Inflammatory macrophage treated with lipopolysaccharide for 1 hour (primary cell): ENCODE measurements at regions not wholly inside any gene's neighbourhood (a gene's known extent, or its start where the extent isn't known, plus 50 kb on each side); places are given as distances from the start of the nearest gene placed in this dataset.
A peak's percentile ranks its signal among the peaks of the same experiment; 100 is the strongest.
"Not testable (repeated sequence)": the region's sequence is repeated elsewhere in the genome, so short reads cannot be mapped to it uniquely, and the experiment has no call there.

Experiments
- DNase-seq, 2 donors: peaks; one replicate each; pipeline ENCODE4 v3.0.0-alpha.2; 2020 to 2022

GRCh38 chr11:114758627-114759026 is 80.3 kb downstream of the NXPE2 start:
- DNase-seq: no peak

- peak; percentile 23 to 47 for DNase-seq
Measured at GRCh38 chr11:114762408-114762807, 84.1 kb downstream of the NXPE2 start.

GRCh38 chr11:114764563-114764962 is 86.2 kb downstream of the NXPE2 start:
- DNase-seq: no peak

GRCh38 chr11:114771172-114771571 is 92.8 kb downstream of the NXPE2 start:
- no peak for DNase-seq

- DNase-seq: no peak
Measured at GRCh38 chr11:114773541-114774338, 95.4 kb downstream of the NXPE2 start.

- no peak for DNase-seq
Measured at GRCh38 chr11:114774599-114775361, 96.5 kb downstream of the NXPE2 start.

DNA sequence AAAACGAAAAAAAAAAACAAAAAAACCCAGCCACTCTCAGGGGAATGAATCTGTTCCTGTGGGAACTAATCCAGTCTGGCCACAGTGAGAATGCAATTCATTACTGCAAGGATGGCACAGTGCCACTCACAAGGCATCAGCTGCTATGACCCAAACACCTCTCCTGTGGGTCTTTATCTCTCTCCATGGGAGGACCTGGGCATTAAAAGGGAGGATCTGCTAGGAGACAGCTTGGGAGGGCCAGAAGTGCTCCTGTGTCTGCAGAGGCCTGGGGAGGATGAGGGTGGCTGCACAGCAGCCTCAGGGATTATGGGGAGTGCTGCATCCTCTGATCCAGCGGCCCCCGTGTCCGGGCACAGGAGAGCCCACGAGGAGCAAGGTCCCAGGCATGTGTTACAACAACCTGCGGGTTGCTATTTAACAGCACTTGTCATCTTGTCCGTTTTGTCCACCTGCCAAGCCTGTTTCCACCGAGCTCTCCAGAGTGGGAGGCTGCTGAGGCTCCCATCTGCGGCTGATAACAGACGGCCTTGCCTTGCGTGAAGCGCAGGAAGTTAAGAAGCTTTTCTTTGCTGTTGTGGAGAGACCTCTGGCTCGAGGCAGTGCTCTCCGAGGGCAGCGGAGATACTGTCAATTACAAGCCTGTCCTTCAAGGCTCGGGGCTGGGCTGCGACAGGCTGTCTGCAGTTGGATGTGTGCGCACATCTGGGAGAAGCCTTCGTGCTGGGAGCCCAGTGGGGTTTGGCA is 97.7 kb downstream of the NXPE2 start:
- DNase-seq: no peak

DNA sequence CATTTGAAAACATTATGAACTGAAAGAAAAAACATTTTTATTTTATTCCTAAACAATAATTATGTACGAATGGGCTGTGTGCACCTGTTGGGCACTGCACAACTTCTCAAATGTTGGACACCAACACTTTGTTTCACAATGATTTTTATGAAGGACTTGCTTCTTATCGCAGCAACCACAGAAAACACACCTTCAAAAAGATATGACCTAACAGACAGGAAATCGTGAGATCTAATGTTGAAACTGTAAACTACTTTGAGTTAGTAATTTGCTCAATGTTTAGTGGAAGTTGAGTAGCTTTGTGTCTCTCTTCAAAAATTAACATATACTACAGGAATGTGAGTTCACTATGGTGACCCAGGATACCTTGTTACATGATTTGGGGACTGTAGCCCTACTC is 98.6 kb downstream of the NXPE2 start:
- DNase-seq: no peak

- no peak for DNase-seq
Measured at GRCh38 chr11:114779189-114779588, 100.9 kb downstream of the NXPE2 start.

GRCh38 chr11:114782650-114783310 is 104.5 kb downstream of the NXPE2 start:
- no peak for DNase-seq

- no peak for DNase-seq
Measured at GRCh38 chr11:114783805-114784204, 105.5 kb downstream of the NXPE2 start.

DNA sequence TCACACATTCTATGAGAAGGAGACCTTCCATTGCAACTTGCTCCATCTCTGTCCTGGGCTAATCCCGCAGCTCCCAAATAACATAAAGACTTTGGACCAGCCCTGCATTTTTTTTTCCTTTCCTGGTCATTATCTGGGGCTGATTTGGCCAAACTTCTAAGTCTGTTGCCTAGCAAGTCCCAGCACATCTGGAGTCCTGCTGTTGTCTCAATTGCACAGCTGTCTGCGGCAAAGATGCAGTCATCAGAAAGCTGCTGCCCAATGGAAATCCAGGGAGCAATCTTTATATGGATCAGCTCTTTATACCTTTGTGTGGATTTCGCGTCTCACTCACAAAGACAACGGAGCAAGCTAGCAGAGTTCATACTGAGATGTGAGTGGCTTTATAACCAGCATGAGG is 105.9 kb downstream of the NXPE2 start:
- DNase-seq: no peak

- DNase-seq: no peak
Measured at GRCh38 chr11:114784891-114785290, 106.6 kb downstream of the NXPE2 start.

GRCh38 chr11:114785820-114786219 is 107.5 kb downstream of the NXPE2 start:
- no peak for DNase-seq

DNA sequence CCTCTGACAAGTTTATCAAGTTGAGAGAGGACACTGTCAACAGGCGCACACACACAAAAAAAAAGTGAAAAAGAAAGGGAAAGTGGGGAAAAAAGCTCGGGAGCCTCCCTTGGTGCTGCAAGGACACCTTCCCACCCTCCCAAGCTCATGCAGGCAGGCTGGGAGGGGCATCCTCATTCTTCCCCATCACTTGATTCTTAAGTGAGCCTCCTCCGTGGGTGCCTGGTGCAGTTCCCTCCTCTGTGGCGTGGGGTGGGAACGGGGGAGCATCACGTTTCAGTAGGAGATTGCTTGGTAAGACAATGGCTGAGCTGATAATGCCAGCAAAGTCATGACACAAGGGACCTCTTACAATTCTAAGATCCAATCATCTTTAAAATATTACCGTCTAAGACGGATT is 108.8 kb downstream of the NXPE2 start:
- no peak for DNase-seq

DNA sequence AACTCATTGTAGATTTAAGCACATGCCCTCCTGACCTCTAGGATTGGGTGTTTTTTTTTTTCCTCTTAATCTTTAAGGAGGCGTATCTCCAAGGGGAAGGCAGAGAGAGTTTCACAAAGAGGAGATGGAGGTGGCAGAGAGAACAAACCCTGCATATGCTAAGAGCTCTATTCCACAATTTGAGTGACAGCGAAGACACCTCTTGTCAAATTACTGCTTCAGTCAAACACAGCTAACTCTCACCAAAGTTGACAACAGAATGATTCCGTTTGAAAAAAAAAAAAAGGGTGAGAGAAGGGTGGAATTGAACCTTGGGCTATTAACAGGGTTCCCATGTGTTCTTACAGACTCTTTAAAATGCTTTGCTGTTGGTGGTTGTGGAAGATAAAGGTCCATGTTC is 112.6 kb downstream of the NXPE2 start:
- DNase-seq: no peak

- no peak for DNase-seq
Measured at GRCh38 chr11:114794048-114794684, 115.8 kb downstream of the NXPE2 start.

DNA sequence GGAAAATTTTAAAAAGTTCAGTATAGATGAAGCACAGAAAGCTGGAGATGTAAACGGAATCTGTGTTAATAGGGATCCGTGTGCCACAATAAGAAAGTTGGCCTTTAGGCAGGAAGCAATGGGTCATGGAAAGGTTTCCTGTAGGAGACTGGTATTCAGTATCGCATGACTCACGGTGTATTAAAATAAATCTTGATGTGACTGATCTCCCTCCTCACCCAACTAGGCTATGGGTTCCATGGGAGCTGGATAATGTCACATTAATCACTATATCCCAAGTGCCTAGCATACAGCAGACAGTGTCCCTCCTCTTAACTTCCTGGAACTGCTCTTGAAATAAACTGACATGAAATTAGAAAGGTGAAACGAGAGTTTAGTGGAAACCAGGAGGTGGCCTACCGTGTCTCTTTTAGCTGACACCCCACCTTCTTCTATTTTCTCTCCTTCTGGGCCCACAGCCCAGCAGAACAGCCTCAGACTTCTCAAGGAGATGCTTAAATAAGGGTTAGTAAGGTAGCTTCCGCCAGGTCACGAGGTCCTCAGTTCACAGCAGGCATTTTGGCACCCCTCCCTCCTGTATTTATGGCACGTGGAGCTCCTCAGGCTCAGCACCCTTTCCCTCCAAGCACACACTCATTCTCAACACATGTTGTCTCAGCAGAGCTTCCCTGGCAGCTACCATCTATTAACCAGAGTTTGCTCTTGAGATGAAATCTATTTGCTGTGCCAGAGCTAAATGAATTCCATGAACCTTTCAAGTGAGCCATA is 118.8 kb downstream of the NXPE2 start:
- no peak for DNase-seq

DNA sequence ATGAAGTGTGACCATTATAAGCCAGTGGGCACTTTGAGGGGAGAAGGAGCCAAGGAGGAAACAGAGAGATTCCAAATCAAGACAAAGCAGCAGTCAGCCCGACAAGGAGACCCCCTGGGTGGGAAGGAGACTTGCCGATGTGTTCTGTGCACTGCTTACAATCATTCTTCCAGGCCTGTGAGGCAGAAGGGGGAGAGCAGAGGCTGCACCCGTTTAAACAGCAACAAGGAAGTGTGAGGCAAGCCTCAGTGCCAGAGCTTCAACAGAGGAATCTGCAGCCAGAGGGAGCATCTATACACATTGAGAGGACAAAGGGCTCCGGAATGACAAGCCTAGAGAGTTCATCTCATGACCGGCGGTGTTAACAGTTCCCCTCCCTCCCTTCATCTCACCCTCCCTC is 121.1 kb downstream of the NXPE2 start:
- DNase-seq: no peak

GRCh38 chr11:114801773-114802172 is 123.4 kb downstream of the NXPE2 start:
- DNase-seq: no peak

GRCh38 chr11:114802878-114803277 is 124.6 kb downstream of the NXPE2 start:
- no peak for DNase-seq

GRCh38 chr11:114805431-114805830 is 127.1 kb downstream of the NXPE2 start:
- not testable (repeated sequence) for DNase-seq
